ENCODE measurements at regions not wholly inside any gene's neighbourhood (a gene's known extent, or its start where the extent isn't known, plus 50 kb on each side); places are given as distances from the start of the nearest gene placed in this dataset.

DNA sequence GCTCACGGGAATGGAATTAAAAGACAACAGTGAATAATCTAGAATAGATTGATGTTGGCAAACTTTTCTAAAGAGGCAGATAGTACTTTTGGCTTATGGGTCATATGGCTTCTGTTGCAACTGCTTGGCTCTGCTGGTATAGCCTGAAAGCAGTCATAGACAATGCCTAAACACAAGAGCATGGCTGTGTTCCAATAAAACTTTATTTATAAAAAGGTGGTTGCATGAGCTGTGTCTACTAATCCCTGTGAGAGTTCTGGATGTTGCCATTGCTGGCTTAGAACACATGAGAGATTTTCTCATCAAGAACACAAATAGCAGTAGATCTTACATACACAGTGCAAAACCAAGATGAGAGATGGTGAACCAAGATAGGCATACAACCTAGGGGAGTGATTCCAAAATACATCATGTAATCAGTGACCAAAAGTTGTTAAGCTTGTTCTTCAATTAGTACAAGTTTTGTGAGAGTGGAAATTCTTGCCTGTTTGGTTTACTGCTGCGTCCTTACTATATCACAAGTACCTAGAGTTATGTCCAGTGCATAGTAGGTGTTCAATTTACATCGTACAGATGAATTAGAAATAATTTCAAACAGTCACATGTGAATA, 380.0 kb downstream of the METTL4 start:
- TF ChIP-seq, protein P1, sequence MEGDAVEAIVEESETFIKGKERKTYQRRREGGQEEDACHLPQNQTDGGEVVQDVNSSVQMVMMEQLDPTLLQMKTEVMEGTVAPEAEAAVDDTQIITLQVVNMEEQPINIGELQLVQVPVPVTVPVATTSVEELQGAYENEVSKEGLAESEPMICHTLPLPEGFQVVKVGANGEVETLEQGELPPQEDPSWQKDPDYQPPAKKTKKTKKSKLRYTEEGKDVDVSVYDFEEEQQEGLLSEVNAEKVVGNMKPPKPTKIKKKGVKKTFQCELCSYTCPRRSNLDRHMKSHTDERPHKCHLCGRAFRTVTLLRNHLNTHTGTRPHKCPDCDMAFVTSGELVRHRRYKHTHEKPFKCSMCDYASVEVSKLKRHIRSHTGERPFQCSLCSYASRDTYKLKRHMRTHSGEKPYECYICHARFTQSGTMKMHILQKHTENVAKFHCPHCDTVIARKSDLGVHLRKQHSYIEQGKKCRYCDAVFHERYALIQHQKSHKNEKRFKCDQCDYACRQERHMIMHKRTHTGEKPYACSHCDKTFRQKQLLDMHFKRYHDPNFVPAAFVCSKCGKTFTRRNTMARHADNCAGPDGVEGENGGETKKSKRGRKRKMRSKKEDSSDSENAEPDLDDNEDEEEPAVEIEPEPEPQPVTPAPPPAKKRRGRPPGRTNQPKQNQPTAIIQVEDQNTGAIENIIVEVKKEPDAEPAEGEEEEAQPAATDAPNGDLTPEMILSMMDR (IDR thresholded peaks at IDR 0.05) = no peak
- Histone ChIP-seq H3K4me3 (no peak overlapping the region), H3K4me1 (ENCODE audit: low read depth) (no peaks in the 10 kb centered on the region), H3K36me3 (ENCODE audit: low read depth) (no peaks in the 10 kb centered on the region), H3K9me3 (no peaks in the 10 kb centered on the region)
- DNase-seq (no peak), ATAC-seq (no peak)
- intact Hi-C loops (cut with DNase I, micrococcal nuclease) = no loop called here

DNA sequence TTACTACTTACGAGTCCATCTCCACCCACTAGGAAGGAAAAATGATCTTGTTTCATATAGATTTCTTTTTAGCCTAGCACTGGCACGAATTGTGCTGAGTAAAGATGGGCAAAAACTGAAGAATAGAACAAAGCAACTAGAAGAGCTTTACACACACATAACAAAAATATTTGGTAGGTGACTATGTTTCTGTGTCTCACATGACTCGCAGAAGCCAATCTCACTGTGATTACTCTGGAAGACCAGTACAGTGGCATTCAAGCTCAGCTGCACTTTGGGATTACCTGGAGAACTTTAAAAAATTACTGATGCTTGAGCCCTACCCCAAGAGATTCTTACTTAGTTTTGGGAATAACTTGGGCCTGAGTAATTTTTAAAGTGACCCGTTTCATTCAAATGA, 378.7 kb downstream of the METTL4 start:
- ATAC-seq (no peak), DNase-seq (no peak)
- TF ChIP-seq, protein P1 (IDR thresholded peaks at IDR 0.05) = no peak
- intact Hi-C loops (cut with DNase I, micrococcal nuclease) = no loop called here
- Histone ChIP-seq H3K9me3 (no peaks in the 10 kb centered on the region), H3K4me1 (ENCODE audit: low read depth) (no peaks in the 10 kb centered on the region), H3K4me3 (no peak overlapping the region), H3K36me3 (ENCODE audit: low read depth) (no peaks in the 10 kb centered on the region)

DNA sequence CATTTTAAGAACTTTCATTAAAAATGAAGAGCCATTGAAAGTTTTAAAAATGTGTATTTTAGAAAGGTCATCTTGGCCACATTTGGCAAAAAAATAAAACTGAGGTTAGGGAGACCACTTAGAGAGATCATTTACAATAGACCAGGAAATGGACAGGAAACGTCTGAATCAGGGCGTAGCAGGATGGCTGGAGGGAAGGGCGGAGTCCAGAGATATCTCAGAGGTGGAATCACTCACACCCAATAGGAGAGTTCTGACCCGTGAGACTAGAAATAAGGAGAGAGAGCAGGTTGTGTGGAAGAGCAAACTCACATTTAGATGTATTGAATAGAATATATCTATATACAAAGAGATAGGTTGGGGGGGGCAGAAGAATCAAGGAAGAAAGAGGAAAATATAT, 373.4 kb downstream of the METTL4 start:
- intact Hi-C loops (cut with DNase I, micrococcal nuclease) = no loop called here
- no peaks in the 10 kb centered on the region for H3K9me3 ChIP-seq
- H3K4me3 ChIP-seq = no peak overlapping the region
- H3K4me1 ChIP-seq (ENCODE audit: low read depth) = no peaks in the 10 kb centered on the region
- TF ChIP-seq, protein P1 (IDR thresholded peaks at IDR 0.05) = no peak
- H3K36me3 ChIP-seq (ENCODE audit: low read depth) = no peaks in the 10 kb centered on the region
- DNase-seq = no peak
- no peak for ATAC-seq

DNA sequence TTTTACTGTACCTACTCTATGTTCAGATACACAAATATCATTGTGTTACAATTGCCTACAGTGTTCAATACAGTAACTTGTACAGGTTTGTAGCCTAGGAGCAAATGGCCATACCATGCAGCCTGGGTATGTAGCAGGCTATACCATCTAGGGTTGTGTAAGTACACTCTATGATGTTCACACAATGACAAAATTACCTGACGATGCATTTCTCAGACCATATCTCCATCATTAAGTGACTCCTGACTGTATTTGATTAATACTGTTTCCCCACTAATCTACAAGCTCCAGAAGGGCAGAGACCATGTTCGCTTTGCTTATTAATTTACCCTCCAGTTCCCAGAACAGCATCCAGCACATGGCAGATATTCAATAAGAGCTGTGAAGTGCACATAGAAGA, 372.2 kb downstream of the METTL4 start:
- Histone ChIP-seq H3K4me3 (no peak overlapping the region), H3K4me1 (ENCODE audit: low read depth) (no peaks in the 10 kb centered on the region), H3K9me3 (no peaks in the 10 kb centered on the region), H3K36me3 (ENCODE audit: low read depth) (no peaks in the 10 kb centered on the region)
- DNase-seq (no peak), ATAC-seq (no peak)
- TF ChIP-seq, protein P1 (IDR thresholded peaks at IDR 0.05) = no peak
- intact Hi-C loops (cut with DNase I, micrococcal nuclease) = no loop called here

DNA sequence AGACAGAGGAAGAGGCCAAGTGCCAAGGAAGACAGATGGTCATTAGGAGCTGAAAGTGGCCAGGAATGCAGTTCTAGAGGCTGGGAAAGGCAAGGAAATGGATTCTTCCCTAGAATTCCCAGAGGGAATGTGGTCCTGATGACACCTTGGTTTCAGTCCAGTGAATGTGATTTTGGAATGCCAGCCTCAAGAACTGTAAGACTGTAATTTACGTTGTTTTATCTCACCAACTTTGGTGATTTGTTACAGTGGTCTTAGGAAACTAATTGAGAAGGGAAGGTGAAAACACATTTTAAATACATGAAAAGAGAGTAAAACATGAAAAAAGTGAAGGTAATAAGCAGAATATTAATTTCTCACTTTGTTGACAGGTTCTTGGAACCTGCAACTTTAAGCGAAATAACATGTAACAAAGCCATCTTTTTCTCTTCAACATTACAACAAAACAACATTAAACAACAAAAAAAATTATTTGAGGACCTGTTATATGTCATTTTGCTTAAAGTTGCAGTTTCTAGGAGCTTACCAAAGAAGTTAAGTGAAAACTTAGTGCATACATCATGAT, 370.2 kb downstream of the METTL4 start:
- H3K36me3 ChIP-seq (ENCODE audit: low read depth) = no peaks in the 10 kb centered on the region
- ATAC-seq (no peak), DNase-seq (no peak)
- TF ChIP-seq, protein P1 (IDR thresholded peaks at IDR 0.05) = no peak
- H3K4me1 ChIP-seq (ENCODE audit: low read depth) = no peaks in the 10 kb centered on the region
- H3K9me3 ChIP-seq = no peaks in the 10 kb centered on the region
- no peak overlapping the region for H3K4me3 ChIP-seq
- intact Hi-C loops (cut with DNase I, micrococcal nuclease) = no loop called here

DNA sequence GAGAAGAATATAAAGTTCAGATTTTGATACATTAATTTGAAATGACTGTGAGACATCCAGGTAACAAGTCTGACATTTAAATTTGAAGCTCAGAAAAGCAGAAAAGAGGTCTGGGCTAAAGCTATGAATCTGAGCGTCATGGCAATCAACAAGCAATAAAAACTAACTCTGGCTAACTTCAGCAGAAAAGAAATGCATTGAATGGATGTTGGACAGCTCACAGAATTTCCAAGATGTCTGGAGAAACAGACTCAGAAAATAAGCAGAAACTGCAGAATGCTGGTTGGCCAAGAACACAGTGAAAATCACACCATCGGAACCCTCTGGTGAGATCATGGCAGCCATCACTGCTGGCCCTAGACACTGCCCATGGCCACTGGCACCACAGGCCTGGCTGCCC, 366.6 kb downstream of the METTL4 start:
- Histone ChIP-seq H3K4me3 (no peak overlapping the region), H3K9me3 (no peaks in the 10 kb centered on the region), H3K4me1 (ENCODE audit: low read depth) (no peaks in the 10 kb centered on the region), H3K36me3 (ENCODE audit: low read depth) (no peaks in the 10 kb centered on the region)
- DNase-seq (no peak), ATAC-seq (no peak)
- TF ChIP-seq, protein P1 (IDR thresholded peaks at IDR 0.05) = no peak
- intact Hi-C loops (cut with DNase I, micrococcal nuclease) = no loop called here

All from mucosa of descending colon (tissue), 3 donors.